ENCODE measurements at regions not wholly inside any gene's neighbourhood (a gene's known extent, or its start where the extent isn't known, plus 50 kb on each side); places are given as distances from the start of the nearest gene placed in this dataset.
A peak's percentile ranks its signal among the peaks of the same experiment; 100 is the strongest.

GRCh38 chr17:77637818-77638575 is 320.5 kb upstream of the TNRC6C start:
- DNase-seq: no peak

GRCh38 chr17:77640252-77640651 is 318.3 kb upstream of the TNRC6C start:
- no peak for DNase-seq

GRCh38 chr17:77640916-77641605 is 317.4 kb upstream of the TNRC6C start:
- DNase-seq: no peak

- no peak for DNase-seq
These were observed 316.8 kb upstream of the TNRC6C start for GRCh38 chr17:77641718-77642117.

GRCh38 chr17:77644181-77645071 is 314.1 kb upstream of the TNRC6C start:
- DNase-seq: no peak

- DNase-seq: peak; percentile 39 to 53
These were observed 313.1 kb upstream of the TNRC6C start for GRCh38 chr17:77645072-77646045.

GRCh38 chr17:77646046-77646430 is 312.5 kb upstream of the TNRC6C start:
- DNase-seq: no peak

GRCh38 chr17:77647531-77647930 is 311.0 kb upstream of the TNRC6C start:
- DNase-seq: no peak

GRCh38 chr17:77649717-77650211 is 308.7 kb upstream of the TNRC6C start:
- DNase-seq: no peak

GRCh38 chr17:77651988-77652387 is 306.5 kb upstream of the TNRC6C start:
- DNase-seq: no peak

GRCh38 chr17:77654296-77654695 is 304.2 kb upstream of the TNRC6C start:
- DNase-seq: no peak

GRCh38 chr17:77654850-77655249 is 303.7 kb upstream of the TNRC6C start:
- DNase-seq: no peak

GRCh38 chr17:77656054-77656453 is 302.4 kb upstream of the TNRC6C start:
- DNase-seq: no peak

- DNase-seq: no peak
These were observed 300.7 kb upstream of the TNRC6C start for GRCh38 chr17:77657839-77658238.

- no peak for DNase-seq
These were observed 298.0 kb upstream of the TNRC6C start for GRCh38 chr17:77660524-77660923.

GRCh38 chr17:77662833-77663232 is 295.7 kb upstream of the TNRC6C start:
- DNase-seq: no peak

GRCh38 chr17:77664097-77664729 is 294.3 kb upstream of the TNRC6C start:
- DNase-seq: no peak

- no peak for DNase-seq
These were observed 292.7 kb upstream of the TNRC6C start for GRCh38 chr17:77665833-77666232.

- DNase-seq: no peak
These were observed 292.0 kb upstream of the TNRC6C start for GRCh38 chr17:77666462-77666861.

GRCh38 chr17:77666881-77667395 is 291.6 kb upstream of the TNRC6C start:
- peak; percentile 42 to 72 for DNase-seq

GRCh38 chr17:77667478-77667877 is 291.0 kb upstream of the TNRC6C start:
- no peak for DNase-seq

All from CD4-positive, alpha-beta T cell treated with Interleukin-1 beta for 1 hour (primary cell).